ENCODE measurements at regions not wholly inside any gene's neighbourhood (a gene's known extent, or its start where the extent isn't known, plus 50 kb on each side); places are given as distances from the start of the nearest gene placed in this dataset.

DNA sequence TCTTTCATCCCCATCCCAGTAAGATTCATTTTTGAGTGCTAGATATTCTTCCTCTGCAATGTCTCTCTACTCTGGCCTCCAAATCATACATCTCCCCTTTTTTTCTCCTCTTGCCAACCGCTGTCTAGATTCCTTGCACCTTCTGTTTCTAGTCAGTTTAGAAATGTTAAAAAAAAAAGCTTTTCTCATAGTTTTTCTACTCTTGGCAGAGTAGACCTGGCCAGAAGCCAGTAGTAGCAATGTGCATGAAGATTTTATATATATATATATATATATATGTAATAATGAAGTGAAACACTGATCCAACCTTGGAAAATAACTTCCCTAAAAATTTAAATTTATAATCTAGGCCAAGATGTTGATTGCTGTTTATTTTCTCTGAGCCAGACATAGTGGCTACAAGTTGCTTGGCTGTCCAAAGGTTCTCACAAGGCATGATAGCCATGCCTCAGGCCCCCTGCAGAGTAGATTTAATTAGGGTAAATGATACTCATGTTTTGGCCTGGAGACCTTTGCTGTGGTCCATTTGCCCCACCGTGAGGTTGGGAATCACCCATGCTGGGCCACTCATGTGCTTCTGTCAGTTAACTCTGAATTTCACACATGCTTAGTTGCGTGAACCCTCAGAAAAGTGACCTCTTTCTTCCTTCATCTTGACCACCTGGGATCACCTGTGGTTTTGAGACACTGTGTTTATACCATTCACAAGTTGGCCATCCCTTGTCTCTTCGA lies 103.4 kb upstream of the KCNE2 start:
- no peaks in the 10 kb centered on the region for H3K36me3 ChIP-seq (ENCODE audit: control insufficient read depth, low read depth, low read length)
- H3K4me1 ChIP-seq (ENCODE audit: control insufficient read depth, low read depth, low read length), result no peaks in the 10 kb centered on the region
- no peak overlapping the region for H3K27ac ChIP-seq (ENCODE audit: low read length)
- no peak overlapping the region for H3K4me3 ChIP-seq (ENCODE audit: low read length)
- H3K9ac ChIP-seq (ENCODE audit: low read length), result no peak overlapping the region
- no peaks in the 10 kb centered on the region for H3K27me3 ChIP-seq (ENCODE audit: control insufficient read depth, insufficient read depth, low read length)
- no peaks in the 10 kb centered on the region for H3K9me3 ChIP-seq (ENCODE audit: control insufficient read depth, low read depth, low read length)

DNA sequence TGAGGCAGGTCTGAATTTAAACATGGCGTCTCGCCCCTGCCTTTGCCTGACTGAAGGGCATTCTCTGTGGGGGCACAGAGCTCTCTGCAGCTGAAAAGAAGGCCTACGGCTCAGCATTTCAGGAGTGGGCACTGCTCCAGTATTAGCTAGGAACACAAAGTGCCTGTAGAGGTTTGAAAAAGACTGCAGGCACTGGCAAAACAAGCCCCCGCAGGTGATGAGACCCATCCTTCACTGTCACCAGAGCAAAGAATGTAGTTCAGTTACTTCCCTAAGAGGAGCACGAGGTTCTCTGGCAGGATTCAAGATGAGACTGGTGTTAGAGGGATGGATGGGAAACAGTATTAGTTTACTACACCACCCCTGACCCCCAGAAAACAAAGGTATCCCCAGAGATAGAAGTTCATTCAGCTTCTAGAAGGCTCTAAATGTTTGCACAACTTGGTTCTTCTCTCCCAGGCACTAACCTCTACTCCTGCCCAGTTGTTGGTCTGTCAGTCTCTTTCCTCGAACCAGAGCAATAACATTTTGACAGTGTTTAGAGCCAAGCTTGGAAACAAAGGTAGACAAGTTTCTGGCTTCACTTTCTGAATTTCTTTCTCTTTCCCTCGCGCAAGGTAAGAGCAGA lies 101.9 kb upstream of the KCNE2 start:
- no peak overlapping the region for H3K27ac ChIP-seq (ENCODE audit: low read length)
- H3K9ac ChIP-seq (ENCODE audit: low read length), result no peak overlapping the region
- H3K4me3 ChIP-seq (ENCODE audit: low read length), result no peak overlapping the region
- H3K4me1 ChIP-seq (ENCODE audit: control insufficient read depth, low read depth, low read length), result no peaks in the 10 kb centered on the region
- H3K36me3 ChIP-seq (ENCODE audit: control insufficient read depth, low read depth, low read length), result no peaks in the 10 kb centered on the region
- no peaks in the 10 kb centered on the region for H3K27me3 ChIP-seq (ENCODE audit: control insufficient read depth, insufficient read depth, low read length)
- H3K9me3 ChIP-seq (ENCODE audit: control insufficient read depth, low read depth, low read length), result no peaks in the 10 kb centered on the region

DNA sequence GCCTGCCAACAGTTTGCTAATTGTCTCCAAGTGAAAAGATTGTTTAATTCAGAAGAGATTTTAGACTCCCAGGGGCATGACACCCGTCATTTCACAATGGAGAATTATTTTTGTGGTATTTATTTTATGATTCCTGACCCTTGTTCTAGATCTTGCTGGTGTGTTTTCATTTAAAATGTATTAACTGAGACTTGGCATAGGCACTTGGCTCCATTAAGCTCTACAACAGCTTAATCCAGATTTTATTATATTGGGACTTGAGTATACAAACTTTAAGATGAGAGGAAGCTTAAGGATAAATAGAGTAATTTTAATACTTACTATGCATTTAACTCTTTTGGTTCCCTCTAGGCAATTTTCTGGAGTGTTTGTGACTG lies 101.3 kb upstream of the KCNE2 start:
- Histone ChIP-seq H3K4me1 (ENCODE audit: control insufficient read depth, low read depth, low read length) (no peaks in the 10 kb centered on the region), H3K27ac (ENCODE audit: low read length) (no peak overlapping the region), H3K27me3 (ENCODE audit: control insufficient read depth, insufficient read depth, low read length) (no peaks in the 10 kb centered on the region), H3K9ac (ENCODE audit: low read length) (no peak overlapping the region), H3K4me3 (ENCODE audit: low read length) (no peak overlapping the region), H3K9me3 (ENCODE audit: control insufficient read depth, low read depth, low read length) (no peaks in the 10 kb centered on the region), H3K36me3 (ENCODE audit: control insufficient read depth, low read depth, low read length) (no peaks in the 10 kb centered on the region)

DNA sequence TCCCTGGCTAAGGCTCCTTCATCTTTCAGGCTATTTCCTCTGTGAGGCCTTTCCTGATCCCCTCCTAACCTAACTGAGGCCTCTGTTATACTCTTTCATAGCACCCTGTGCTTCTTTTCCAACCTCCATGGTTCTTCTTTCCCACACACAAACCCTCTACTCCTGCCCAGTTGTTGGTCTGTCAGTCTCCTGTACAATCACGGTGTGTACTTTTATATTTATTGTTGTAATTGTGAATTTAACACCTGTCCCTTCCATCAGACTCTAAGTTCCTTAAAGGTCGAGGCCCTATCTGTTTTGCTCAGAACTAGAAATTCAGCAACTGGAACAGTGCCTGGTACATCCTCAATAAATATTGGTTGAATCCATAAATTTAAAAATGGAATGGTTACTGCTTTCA lies 100.2 kb upstream of the KCNE2 start:
- H3K4me1 ChIP-seq (ENCODE audit: control insufficient read depth, low read depth, low read length), result no peaks in the 10 kb centered on the region
- no peak overlapping the region for H3K27ac ChIP-seq (ENCODE audit: low read length)
- H3K36me3 ChIP-seq (ENCODE audit: control insufficient read depth, low read depth, low read length), result no peaks in the 10 kb centered on the region
- H3K4me3 ChIP-seq (ENCODE audit: low read length), result no peak overlapping the region
- H3K9me3 ChIP-seq (ENCODE audit: control insufficient read depth, low read depth, low read length), result no peaks in the 10 kb centered on the region
- no peaks in the 10 kb centered on the region for H3K27me3 ChIP-seq (ENCODE audit: control insufficient read depth, insufficient read depth, low read length)
- H3K9ac ChIP-seq (ENCODE audit: low read length), result no peak overlapping the region

DNA sequence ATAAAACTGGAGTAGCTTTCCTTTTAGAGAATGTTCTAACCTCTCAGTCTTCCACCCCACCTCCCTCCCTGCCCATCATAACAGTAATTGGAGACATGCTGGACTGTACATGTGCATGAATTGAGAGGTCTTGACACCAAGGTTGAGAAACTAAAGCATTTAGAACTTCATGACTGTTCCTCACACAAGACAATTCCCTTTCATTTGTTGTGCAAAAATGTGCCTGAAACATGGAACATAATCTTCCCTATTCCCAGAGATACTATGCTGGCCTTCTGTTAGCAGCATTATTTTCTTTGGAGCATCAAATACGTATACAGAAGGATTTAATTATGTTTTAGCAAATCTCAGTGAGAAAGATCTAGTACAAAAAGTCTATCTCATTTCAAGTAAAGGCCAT lies 97.5 kb upstream of the KCNE2 start:
- Histone ChIP-seq H3K27me3 (ENCODE audit: control insufficient read depth, insufficient read depth, low read length) (no peaks in the 10 kb centered on the region), H3K4me1 (ENCODE audit: control insufficient read depth, low read depth, low read length) (no peaks in the 10 kb centered on the region), H3K9me3 (ENCODE audit: control insufficient read depth, low read depth, low read length) (no peaks in the 10 kb centered on the region), H3K9ac (ENCODE audit: low read length) (no peak overlapping the region), H3K4me3 (ENCODE audit: low read length) (no peak overlapping the region), H3K36me3 (ENCODE audit: control insufficient read depth, low read depth, low read length) (no peaks in the 10 kb centered on the region), H3K27ac (ENCODE audit: low read length) (no peak overlapping the region)

DNA sequence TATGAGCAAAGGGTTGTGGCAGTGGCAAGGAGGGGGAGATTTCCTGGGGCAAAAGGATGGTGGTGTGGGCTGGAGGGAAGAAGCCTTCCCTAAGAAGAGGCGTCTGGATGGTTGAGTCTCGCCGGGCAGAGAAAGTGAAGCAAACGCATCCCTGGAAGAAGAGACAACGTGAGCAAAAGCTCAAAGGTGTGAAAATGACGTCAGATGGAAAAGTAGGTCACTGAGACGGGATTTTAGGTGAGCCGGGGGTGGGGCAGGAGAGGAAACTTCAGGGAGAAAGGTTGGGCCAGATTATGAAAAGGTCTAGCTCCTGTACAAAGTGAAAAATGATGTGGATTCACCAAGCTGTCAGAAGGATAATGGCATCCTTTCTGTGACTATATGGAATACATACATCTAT lies 95.3 kb upstream of the KCNE2 start:
- no peak overlapping the region for H3K27ac ChIP-seq (ENCODE audit: low read length)
- H3K9ac ChIP-seq (ENCODE audit: low read length), result no peak overlapping the region
- no peaks in the 10 kb centered on the region for H3K4me1 ChIP-seq (ENCODE audit: control insufficient read depth, low read depth, low read length)
- H3K4me3 ChIP-seq (ENCODE audit: low read length), result no peak overlapping the region
- H3K9me3 ChIP-seq (ENCODE audit: control insufficient read depth, low read depth, low read length), result no peaks in the 10 kb centered on the region
- H3K36me3 ChIP-seq (ENCODE audit: control insufficient read depth, low read depth, low read length), result no peaks in the 10 kb centered on the region
- H3K27me3 ChIP-seq (ENCODE audit: control insufficient read depth, insufficient read depth, low read length), result no peaks in the 10 kb centered on the region

DNA sequence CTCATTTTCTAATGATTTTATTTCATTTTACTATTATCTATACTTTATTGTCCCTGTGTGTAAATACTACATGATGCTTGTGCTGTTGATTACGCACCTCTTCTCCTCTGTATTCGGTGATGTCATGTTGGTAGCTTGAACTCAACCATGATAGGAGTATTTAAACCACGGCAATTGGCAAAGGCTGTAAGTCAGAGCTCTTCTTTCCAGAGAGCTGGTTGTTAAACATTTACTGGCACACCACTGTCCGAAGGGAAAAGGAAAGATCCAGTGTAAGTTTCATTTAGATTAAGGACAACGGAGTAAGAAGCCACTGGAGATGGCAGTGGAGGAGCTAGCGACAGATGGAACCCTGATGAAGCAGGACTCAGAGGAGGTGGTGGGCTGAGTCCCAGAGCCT lies 93.4 kb upstream of the KCNE2 start:
- Histone ChIP-seq H3K27ac (ENCODE audit: low read length) (no peak overlapping the region), H3K36me3 (ENCODE audit: control insufficient read depth, low read depth, low read length) (no peaks in the 10 kb centered on the region), H3K9ac (ENCODE audit: low read length) (no peak overlapping the region), H3K4me3 (ENCODE audit: low read length) (no peak overlapping the region), H3K9me3 (ENCODE audit: control insufficient read depth, low read depth, low read length) (no peaks in the 10 kb centered on the region), H3K27me3 (ENCODE audit: control insufficient read depth, insufficient read depth, low read length) (no peaks in the 10 kb centered on the region), H3K4me1 (ENCODE audit: control insufficient read depth, low read depth, low read length) (no peaks in the 10 kb centered on the region)

DNA sequence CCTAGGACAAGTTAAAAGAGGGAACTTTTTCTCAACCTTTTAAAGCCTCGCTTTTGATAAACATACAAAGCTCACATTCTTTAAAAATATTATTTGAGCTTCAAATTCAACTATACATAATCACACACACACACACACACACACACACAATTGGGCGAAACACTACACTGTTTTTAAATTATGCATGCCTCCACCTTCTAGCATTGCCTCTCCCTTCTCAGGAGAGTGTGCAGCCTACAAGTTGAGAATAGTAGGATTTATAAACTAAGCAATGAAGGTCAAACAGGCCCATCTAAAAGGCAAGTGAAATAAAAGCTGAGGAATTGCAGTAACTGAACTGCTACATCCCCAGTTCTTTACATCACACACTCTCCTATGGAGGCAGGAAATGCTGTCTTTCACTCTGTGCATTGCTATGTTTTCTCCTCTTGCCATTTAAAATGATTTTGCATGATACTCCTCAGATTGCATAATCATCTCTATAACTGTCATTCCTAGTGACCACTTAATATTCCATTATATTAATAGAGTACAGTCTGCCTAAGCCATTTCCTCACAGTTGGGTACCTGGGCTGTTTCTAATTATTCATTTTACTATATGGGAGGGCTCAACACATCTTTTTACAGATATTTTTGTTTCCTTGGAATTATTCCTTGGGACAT lies 92.5 kb upstream of the KCNE2 start:
- Histone ChIP-seq H3K9me3 (ENCODE audit: control insufficient read depth, low read depth, low read length) (no peaks in the 10 kb centered on the region), H3K27ac (ENCODE audit: low read length) (no peak overlapping the region), H3K36me3 (ENCODE audit: control insufficient read depth, low read depth, low read length) (no peaks in the 10 kb centered on the region), H3K9ac (ENCODE audit: low read length) (no peak overlapping the region), H3K27me3 (ENCODE audit: control insufficient read depth, insufficient read depth, low read length) (no peaks in the 10 kb centered on the region), H3K4me3 (ENCODE audit: low read length) (no peak overlapping the region), H3K4me1 (ENCODE audit: control insufficient read depth, low read depth, low read length) (no peaks in the 10 kb centered on the region)

DNA sequence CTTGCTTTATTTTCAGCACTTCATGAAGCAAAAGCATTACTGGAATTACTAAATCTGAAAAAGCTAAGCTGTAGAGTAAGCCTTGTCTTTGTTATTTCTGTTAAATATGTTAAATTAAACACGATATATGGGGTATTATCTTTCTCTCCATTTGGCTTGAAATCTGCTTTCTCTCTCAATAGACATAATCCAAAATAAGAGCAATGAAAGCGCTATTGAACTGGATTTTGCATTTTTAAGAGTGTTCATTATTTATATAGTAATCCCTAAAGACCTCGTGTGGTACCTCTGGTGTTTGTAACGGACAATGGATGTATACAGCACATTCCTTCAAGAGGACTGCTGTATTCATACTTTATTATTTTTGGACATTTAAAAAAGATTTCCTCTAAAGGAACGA lies 91.5 kb upstream of the KCNE2 start:
- H3K27me3 ChIP-seq (ENCODE audit: control insufficient read depth, insufficient read depth, low read length), result no peaks in the 10 kb centered on the region
- no peak overlapping the region for H3K4me3 ChIP-seq (ENCODE audit: low read length)
- no peak overlapping the region for H3K27ac ChIP-seq (ENCODE audit: low read length)
- no peaks in the 10 kb centered on the region for H3K9me3 ChIP-seq (ENCODE audit: control insufficient read depth, low read depth, low read length)
- H3K9ac ChIP-seq (ENCODE audit: low read length), result no peak overlapping the region
- H3K4me1 ChIP-seq (ENCODE audit: control insufficient read depth, low read depth, low read length), result no peaks in the 10 kb centered on the region
- H3K36me3 ChIP-seq (ENCODE audit: control insufficient read depth, low read depth, low read length), result no peaks in the 10 kb centered on the region

DNA sequence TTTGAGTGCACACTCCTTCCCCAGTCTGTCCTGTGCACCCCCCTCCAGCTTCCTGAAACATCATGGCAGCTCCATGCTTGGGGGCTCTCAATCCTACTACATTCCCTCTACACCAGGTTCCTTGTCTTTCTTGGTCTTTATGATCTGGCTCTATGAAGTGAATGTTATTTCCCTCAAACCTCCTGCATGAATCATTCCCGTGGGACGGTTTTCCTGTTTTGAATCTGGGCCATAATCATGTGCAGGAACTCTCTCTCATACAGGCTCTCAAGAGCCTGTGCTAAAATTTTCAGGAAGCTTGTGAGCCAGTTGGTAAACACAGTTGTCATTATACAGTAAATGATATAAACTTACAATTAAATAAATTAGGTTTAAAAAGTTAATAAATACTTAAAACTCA lies 89.8 kb upstream of the KCNE2 start:
- H3K9me3 ChIP-seq (ENCODE audit: control insufficient read depth, low read depth, low read length), result no peaks in the 10 kb centered on the region
- no peak overlapping the region for H3K27ac ChIP-seq (ENCODE audit: low read length)
- no peaks in the 10 kb centered on the region for H3K36me3 ChIP-seq (ENCODE audit: control insufficient read depth, low read depth, low read length)
- no peak overlapping the region for H3K4me3 ChIP-seq (ENCODE audit: low read length)
- H3K4me1 ChIP-seq (ENCODE audit: control insufficient read depth, low read depth, low read length), result no peaks in the 10 kb centered on the region
- no peak overlapping the region for H3K9ac ChIP-seq (ENCODE audit: low read length)
- H3K27me3 ChIP-seq (ENCODE audit: control insufficient read depth, insufficient read depth, low read length), result no peaks in the 10 kb centered on the region

DNA sequence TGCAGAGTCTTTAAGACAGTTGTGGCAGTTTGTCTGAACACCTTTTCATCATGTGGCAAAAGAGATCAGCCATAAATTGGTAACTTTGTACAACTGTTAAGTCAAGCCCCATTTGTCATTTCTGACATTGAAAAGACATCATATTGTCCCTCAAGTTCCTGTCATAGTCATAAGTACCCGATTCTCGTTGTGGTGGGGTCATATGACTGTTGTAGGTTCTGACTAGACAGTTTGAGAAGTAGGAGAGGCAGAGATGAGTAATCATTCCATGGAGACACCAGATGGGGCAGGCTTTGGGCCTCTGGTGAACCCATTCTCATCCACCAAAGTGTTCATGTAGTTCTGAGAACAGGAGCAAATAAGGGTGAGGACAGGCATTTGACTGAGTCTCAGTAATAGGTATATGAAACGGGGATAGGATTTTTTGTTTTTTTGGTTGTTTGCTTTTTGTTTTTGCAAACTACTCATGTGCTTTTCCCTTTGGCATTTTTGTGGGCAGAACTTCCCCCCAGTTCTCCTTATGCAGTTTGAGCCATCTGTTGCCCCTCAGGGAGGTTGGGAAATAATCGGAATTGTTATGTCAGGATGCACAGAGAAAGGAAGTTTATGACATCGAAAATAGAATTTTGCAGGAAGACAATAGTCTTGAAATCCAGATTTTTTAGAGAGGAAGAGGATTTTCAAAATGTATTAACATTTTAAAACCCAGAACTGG lies 86.9 kb upstream of the KCNE2 start:
- Histone ChIP-seq H3K4me1 (ENCODE audit: control insufficient read depth, low read depth, low read length) (no peaks in the 10 kb centered on the region), H3K27me3 (ENCODE audit: control insufficient read depth, insufficient read depth, low read length) (no peaks in the 10 kb centered on the region), H3K36me3 (ENCODE audit: control insufficient read depth, low read depth, low read length) (no peaks in the 10 kb centered on the region), H3K4me3 (ENCODE audit: low read length) (no peak overlapping the region), H3K9ac (ENCODE audit: low read length) (no peak overlapping the region), H3K9me3 (ENCODE audit: control insufficient read depth, low read depth, low read length) (no peaks in the 10 kb centered on the region), H3K27ac (ENCODE audit: low read length) (no peak overlapping the region)
